ENCODE measurements at regions not wholly inside any gene's neighbourhood (a gene's known extent, or its start where the extent isn't known, plus 50 kb on each side); places are given as distances from the start of the nearest gene placed in this dataset.

DNA sequence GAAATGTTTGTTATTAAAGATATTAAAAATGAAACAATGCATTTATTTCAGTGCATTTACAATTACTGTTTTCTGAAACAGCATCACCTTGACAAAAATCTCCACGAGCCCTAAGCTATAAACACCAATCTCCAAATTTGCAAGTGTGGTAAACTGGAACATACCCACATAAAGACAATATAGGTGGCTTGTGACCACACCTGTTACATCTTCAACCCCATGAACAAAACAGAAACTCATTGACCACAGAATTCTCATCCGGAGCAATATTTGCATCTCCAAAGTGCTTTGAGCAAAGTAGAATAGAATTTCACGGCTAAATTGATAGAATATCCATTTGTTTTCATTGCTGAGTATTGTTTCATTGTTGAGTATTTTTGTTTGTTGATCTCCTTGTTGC lies 375.2 kb upstream of the FLRT2 start:
- Histone ChIP-seq H3K27me3 (ENCODE audit: control insufficient read depth, insufficient read depth, low read length) (no peaks in the 10 kb centered on the region), H3K36me3 (ENCODE audit: control insufficient read depth, insufficient read depth, low read length) (no peaks in the 10 kb centered on the region), H3K9me3 (ENCODE audit: control insufficient read depth, insufficient read depth, low read length) (no peaks in the 10 kb centered on the region), H3K4me1 (ENCODE audit: control insufficient read depth, insufficient read depth, low read length) (no peaks in the 10 kb centered on the region), H3K27ac (ENCODE audit: low read length) (no peak overlapping the region), H3K4me3 (ENCODE audit: low read length) (no peak overlapping the region)
- TF ChIP-seq, protein P1, sequence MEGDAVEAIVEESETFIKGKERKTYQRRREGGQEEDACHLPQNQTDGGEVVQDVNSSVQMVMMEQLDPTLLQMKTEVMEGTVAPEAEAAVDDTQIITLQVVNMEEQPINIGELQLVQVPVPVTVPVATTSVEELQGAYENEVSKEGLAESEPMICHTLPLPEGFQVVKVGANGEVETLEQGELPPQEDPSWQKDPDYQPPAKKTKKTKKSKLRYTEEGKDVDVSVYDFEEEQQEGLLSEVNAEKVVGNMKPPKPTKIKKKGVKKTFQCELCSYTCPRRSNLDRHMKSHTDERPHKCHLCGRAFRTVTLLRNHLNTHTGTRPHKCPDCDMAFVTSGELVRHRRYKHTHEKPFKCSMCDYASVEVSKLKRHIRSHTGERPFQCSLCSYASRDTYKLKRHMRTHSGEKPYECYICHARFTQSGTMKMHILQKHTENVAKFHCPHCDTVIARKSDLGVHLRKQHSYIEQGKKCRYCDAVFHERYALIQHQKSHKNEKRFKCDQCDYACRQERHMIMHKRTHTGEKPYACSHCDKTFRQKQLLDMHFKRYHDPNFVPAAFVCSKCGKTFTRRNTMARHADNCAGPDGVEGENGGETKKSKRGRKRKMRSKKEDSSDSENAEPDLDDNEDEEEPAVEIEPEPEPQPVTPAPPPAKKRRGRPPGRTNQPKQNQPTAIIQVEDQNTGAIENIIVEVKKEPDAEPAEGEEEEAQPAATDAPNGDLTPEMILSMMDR (IDR thresholded peaks at IDR 0.05) = no peak
- intact Hi-C loops (cut with micrococcal nuclease) = no loop called here
- no peaks in the 10 kb centered on the region for H3K4me1 Mint-ChIP-seq
- 78% methylated on average over 3 of the region's 3 CpGs for WGBS (ENCODE audit: insufficient coverage)
- H3K27me3 Mint-ChIP-seq (ENCODE audit: low read depth in 2 of 2) = no peaks in the 10 kb centered on the region
- peaks cover 0 to 4% of the 10 kb centered on the region in 2 donors for H3K9me3 Mint-ChIP-seq
- no peak for DNase-seq
- no peaks in the 10 kb centered on the region for H3K36me3 Mint-ChIP-seq
- H3K4me3 Mint-ChIP-seq = no peak overlapping the region
- H3K27ac Mint-ChIP-seq = no peak overlapping the region
- no peak for ATAC-seq

DNA sequence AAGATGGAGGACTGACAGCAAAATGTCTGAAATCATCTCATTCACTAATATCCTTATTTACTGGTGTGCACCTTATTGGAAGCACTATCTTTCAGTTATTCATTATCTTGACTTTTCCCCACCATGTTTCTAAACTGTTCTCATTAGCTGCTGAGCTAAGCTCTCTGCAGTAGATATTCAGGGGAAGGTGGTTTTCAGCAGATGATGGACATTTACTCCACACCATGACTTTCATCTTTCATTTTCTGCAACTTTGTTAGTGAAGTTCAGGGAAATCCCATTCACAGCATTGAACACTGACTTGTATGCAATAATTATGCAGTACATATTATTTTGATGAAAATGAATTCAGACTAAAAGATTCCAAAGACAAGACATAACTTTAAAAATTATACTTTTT lies 373.6 kb upstream of the FLRT2 start:
- Mint-ChIP-seq H3K9me3 (no peaks in the 10 kb centered on the region), H3K36me3 (peaks cover 3% of the 10 kb centered on the region), H3K4me3 (no peak overlapping the region), H3K4me1 (no peaks in the 10 kb centered on the region), H3K27me3 (ENCODE audit: low read depth in 2 of 2) (no peaks in the 10 kb centered on the region), H3K27ac (no peak overlapping the region)
- DNase-seq (no peak), ATAC-seq (no peak)
- no peak overlapping the region for H3K27ac ChIP-seq (ENCODE audit: low read length)
- H3K4me3 ChIP-seq (ENCODE audit: low read length) = no peak overlapping the region
- H3K9me3 ChIP-seq (ENCODE audit: control insufficient read depth, insufficient read depth, low read length) = no peaks in the 10 kb centered on the region
- intact Hi-C loops (cut with micrococcal nuclease) = no loop called here
- TF ChIP-seq, protein P1 (IDR thresholded peaks at IDR 0.05) = no peak
- no peaks in the 10 kb centered on the region for H3K27me3 ChIP-seq (ENCODE audit: control insufficient read depth, insufficient read depth, low read length)
- no peaks in the 10 kb centered on the region for H3K36me3 ChIP-seq (ENCODE audit: control insufficient read depth, insufficient read depth, low read length)
- H3K4me1 ChIP-seq (ENCODE audit: control insufficient read depth, insufficient read depth, low read length) = no peaks in the 10 kb centered on the region

DNA sequence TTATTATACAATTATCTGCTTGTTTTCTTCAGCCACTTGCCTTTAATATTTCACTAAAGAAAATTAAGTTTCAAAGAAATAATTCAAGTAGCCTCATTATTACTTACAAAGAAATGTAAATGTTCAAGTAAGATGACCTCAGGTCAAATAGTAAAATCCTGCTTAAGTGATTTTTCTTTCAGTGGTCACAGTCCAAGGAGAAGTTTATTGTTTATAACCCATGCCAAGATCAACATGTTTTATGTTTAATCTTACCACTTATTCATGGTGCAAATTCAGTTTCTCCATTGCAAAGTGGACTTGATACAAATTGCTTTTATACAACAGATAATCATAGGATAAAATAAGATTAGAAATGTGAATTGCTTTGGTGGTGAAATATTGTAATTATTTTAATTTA lies 370.2 kb upstream of the FLRT2 start:
- Histone ChIP-seq H3K4me1 (ENCODE audit: control insufficient read depth, insufficient read depth, low read length) (no peaks in the 10 kb centered on the region), H3K27me3 (ENCODE audit: control insufficient read depth, insufficient read depth, low read length) (no peaks in the 10 kb centered on the region), H3K9me3 (ENCODE audit: control insufficient read depth, insufficient read depth, low read length) (no peaks in the 10 kb centered on the region), H3K36me3 (ENCODE audit: control insufficient read depth, insufficient read depth, low read length) (no peaks in the 10 kb centered on the region), H3K27ac (ENCODE audit: low read length) (no peak overlapping the region), H3K4me3 (ENCODE audit: low read length) (no peak overlapping the region)
- Mint-ChIP-seq H3K27me3 (ENCODE audit: low read depth in 2 of 2) (no peaks in the 10 kb centered on the region), H3K36me3 (peaks cover 10% of the 10 kb centered on the region), H3K4me1 (no peaks in the 10 kb centered on the region), H3K4me3 (no peak overlapping the region), H3K9me3 (peaks cover 0 to 9% of the 10 kb centered on the region in 2 donors), H3K27ac (no peak overlapping the region)
- DNase-seq (no peak), ATAC-seq (no peak)
- intact Hi-C loops (cut with micrococcal nuclease) = no loop called here
- TF ChIP-seq, protein P1 (IDR thresholded peaks at IDR 0.05) = no peak

DNA sequence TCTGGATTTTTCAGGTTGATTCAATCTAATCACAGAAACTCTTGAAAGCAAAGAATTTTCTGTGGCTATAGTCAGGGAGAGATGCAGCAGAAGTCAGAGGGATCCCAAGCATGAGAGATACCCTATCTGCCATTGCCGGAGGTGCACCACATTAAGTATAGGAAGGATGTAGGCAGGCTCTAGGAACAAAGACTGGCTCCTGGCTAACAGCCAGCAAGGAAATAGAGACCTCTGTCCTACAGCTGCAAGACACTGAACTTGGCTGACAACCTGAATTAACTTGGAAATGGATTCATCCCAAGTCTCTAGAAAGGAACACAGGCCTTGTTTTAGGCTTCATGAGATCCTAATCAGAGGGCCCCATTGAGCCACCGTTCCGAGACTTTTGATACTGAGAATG lies 364.9 kb upstream of the FLRT2 start:
- no peak overlapping the region for H3K4me3 ChIP-seq (ENCODE audit: low read length)
- H3K27ac Mint-ChIP-seq = no peak overlapping the region
- H3K4me1 ChIP-seq (ENCODE audit: control insufficient read depth, insufficient read depth, low read length) = no peaks in the 10 kb centered on the region
- TF ChIP-seq, protein P1 (IDR thresholded peaks at IDR 0.05) = no peak
- H3K4me3 Mint-ChIP-seq = no peak overlapping the region
- 77% methylated on average over 3 of the region's 3 CpGs for WGBS (ENCODE audit: insufficient coverage)
- intact Hi-C loops (cut with micrococcal nuclease) = no loop called here
- ATAC-seq (no peak), DNase-seq (no peak)
- H3K36me3 Mint-ChIP-seq = peaks cover 10% of the 10 kb centered on the region
- peaks cover 0 to 9% of the 10 kb centered on the region in 2 donors for H3K9me3 Mint-ChIP-seq
- H3K9me3 ChIP-seq (ENCODE audit: control insufficient read depth, insufficient read depth, low read length) = no peaks in the 10 kb centered on the region
- H3K36me3 ChIP-seq (ENCODE audit: control insufficient read depth, insufficient read depth, low read length) = no peaks in the 10 kb centered on the region
- H3K27me3 ChIP-seq (ENCODE audit: control insufficient read depth, insufficient read depth, low read length) = no peaks in the 10 kb centered on the region
- no peak overlapping the region for H3K27ac ChIP-seq (ENCODE audit: low read length)
- no peaks in the 10 kb centered on the region for H3K4me1 Mint-ChIP-seq
- H3K27me3 Mint-ChIP-seq (ENCODE audit: low read depth in 2 of 2) = no peaks in the 10 kb centered on the region

All from natural killer cell (primary cell).